Gastroesophageal sphincter (tissue), 4 donors: ENCODE measurements at regions not wholly inside any gene's neighbourhood (a gene's known extent, or its start where the extent isn't known, plus 50 kb on each side); places are given as distances from the start of the nearest gene placed in this dataset.
A peak's percentile ranks its signal among the peaks of the same experiment; 100 is the strongest.

Experiments used
- ATAC-seq: fragments of 150-250 bp; one replicate; pipeline ENCODE4 v1.9.1; 2016; ENCODE audit warnings: mild to moderate bottlenecking, moderate library complexity
- H3K27ac ChIP-seq, 4 donors: fragments of 200-600 bp; sonication (generic) in 3 of 4; 1 replicate in 3 of 4; 2 replicates in 1 of 4; pipeline ENCODE4 v1.5.1; 2016 to 2019
- H3K27me3 ChIP-seq: fragments of 200-600 bp; sonication (generic); one replicate; pipeline ENCODE4 v1.5.1; 2019
- H3K36me3 ChIP-seq, 2 donors: fragments of 200-600 bp; sonication (generic); one replicate each; pipeline ENCODE4 v1.5.1; 2019; ENCODE audit warnings: control low read depth in 1 of 2
- H3K4me1 ChIP-seq, 3 donors: fragments of 200-600 bp; sonication (generic); 1 replicate in 2 of 3; 2 replicates in 1 of 3; pipeline ENCODE4 v1.5.1; 2016 to 2019; ENCODE audit warnings: control low read depth in 2 of 3
- H3K4me3 ChIP-seq, 2 donors: fragments of 200-600 bp; sonication (generic); one replicate each; pipeline ENCODE4 v1.5.1; 2019; ENCODE audit warnings: mild to moderate bottlenecking in 1 of 2, moderate library complexity in 1 of 2
- H3K9me3 ChIP-seq, 3 donors: fragments of 200-600 bp; sonication (generic); one replicate each; pipeline ENCODE4 v1.5.1; 2017 to 2019; ENCODE audit warnings: control low read depth in 2 of 3
- CTCF ChIP-seq, 4 experiments: fragments of 200-600 bp in 2 of 4; fragments of 450-650 bp in 2 of 4; sonication (generic) in 1 of 4; IDR thresholded peaks; one replicate each; pipeline ENCODE4 v1.5.1; 2017 to 2019; ENCODE audit warnings: antibody characterized with exemption in 4 of 4, mild to moderate bottlenecking in 2 of 4, moderate library complexity in 2 of 4
- EP300 ChIP-seq: sonication (generic); formaldehyde crosslinking; IDR thresholded peaks from one replicate; pipeline ENCODE4 v1.6.1; 2017; ENCODE audit warnings: antibody characterized with exemption, mild to moderate bottlenecking
- POLR2A ChIP-seq, 2 donors: fragments of 450-650 bp; IDR thresholded peaks; one replicate each; pipeline ENCODE4 v1.6.1; 2017; ENCODE audit warnings: antibody characterized with exemption in 2 of 2, mild to moderate bottlenecking in 2 of 2, moderate library complexity in 1 of 2
- POLR2AphosphoS5 ChIP-seq: sonication (generic); formaldehyde crosslinking; IDR thresholded peaks from one replicate; pipeline ENCODE4 v1.6.1; 2017; ENCODE audit warnings: antibody characterized with exemption
- WGBS, 2 donors: methylation state at CpG; one replicate each; pipeline ENCODE4 v1.1.5; 2018; ENCODE audit warnings: low coverage in 1 of 2; 5-methylcytosine and 5-hydroxymethylcytosine counted together

GRCh38 chr1:66439031-66439740, 94.8 kb upstream of the SGIP1 start:
- Histone ChIP-seq H3K36me3 (no peaks in the 10 kb centered on the region), H3K27me3 (no peaks in the 10 kb centered on the region), H3K27ac (no peak overlapping the region), H3K9me3 (no peaks in the 10 kb centered on the region), H3K4me1 (no peaks in the 10 kb centered on the region), H3K4me3 (no peak overlapping the region)
- TF ChIP-seq POLR2A (IDR thresholded peaks at IDR 0.05) (no peak), EP300 (no peak), POLR2AphosphoS5 (no peak), CTCF (IDR thresholded peaks at IDR 0.05) (no peak)
- ATAC-seq, result no peak
- 66 to 67% methylated on average over 3 to 4 of the region's 4 CpGs for WGBS, 2 donors

DNA sequence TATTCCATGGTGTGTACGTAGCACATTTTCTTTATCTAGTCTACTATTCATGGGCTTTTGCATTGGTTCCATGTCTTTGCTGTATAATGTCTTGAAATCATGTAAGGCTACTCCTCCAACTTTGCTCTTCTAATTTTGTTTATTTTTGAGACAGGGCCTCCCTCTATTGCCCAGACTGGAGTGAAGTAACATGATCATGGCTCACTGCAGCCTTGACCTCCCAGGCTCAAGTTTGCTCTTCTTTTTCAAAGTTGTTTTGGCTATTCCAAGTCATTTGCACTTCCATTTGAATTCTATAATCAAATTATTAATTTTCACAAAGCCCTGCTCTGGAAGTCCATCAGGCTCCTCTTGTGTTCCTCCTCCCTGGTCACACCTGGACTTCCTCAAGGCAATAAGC, 90.2 kb upstream of the SGIP1 start:
- ATAC-seq, result no peak
- no peak overlapping the region for H3K27ac ChIP-seq
- TF ChIP-seq EP300, result no peak
- TF ChIP-seq CTCF (IDR thresholded peaks at IDR 0.05), result no peak
- no peak for TF ChIP-seq POLR2A (IDR thresholded peaks at IDR 0.05)
- no peak for TF ChIP-seq POLR2AphosphoS5
- H3K4me3 ChIP-seq, result no peak overlapping the region
- no peaks in the 10 kb centered on the region for H3K9me3 ChIP-seq
- 100% methylated on average over 1 of the region's 1 CpG for WGBS, 2 donors
- peaks cover 0 to 12% (median 0%) of the 10 kb centered on the region in 3 donors for H3K4me1 ChIP-seq
- H3K27me3 ChIP-seq, result no peaks in the 10 kb centered on the region
- H3K36me3 ChIP-seq, result no peaks in the 10 kb centered on the region

DNA sequence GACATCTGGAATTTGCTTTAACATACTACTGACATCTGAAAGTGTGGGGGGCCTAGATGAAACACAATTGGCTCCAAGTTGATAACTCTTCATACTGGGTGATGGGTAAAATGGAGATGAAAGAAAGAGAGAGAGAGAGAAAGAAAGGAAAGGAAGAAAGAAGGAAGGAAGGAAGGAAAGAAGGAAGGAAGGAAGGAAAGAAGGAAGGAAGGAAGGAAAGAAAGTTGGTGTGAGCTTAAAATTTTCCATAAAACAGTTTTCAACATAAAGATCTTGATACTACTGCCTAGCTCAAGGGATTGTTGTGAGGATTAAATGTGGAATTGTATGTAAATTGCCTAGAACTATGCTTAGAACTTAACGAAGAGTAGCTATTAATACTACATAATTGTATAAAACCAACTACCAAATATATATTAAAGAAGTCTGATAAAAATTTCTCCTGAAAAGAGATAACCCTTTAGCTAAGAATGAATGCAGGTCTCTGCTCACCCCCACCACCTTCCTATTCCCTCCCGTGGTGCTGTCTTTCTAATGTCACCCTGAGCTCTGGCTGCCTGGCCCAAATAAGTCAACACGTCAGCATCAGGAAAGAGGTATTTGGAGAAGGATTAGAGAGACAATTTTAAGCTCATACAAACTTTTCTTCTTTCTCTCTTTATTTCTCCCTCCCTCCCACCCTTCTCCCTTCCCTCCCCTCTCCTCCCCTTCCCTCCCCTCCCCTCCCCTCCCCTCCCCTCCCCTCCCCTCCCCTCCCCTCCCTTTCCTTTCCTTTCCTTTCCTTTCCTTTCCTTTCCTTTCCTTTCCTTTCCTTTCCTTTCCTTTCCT, 89.3 kb upstream of the SGIP1 start:
- Histone ChIP-seq H3K4me1 (peaks cover 0 to 20% (median 0%) of the 10 kb centered on the region in 3 donors), H3K9me3 (no peaks in the 10 kb centered on the region), H3K4me3 (no peak overlapping the region), H3K27me3 (no peaks in the 10 kb centered on the region), H3K36me3 (no peaks in the 10 kb centered on the region), H3K27ac (no peak overlapping the region)
- no peak for TF ChIP-seq CTCF (IDR thresholded peaks at IDR 0.05)
- no peak for TF ChIP-seq POLR2AphosphoS5
- no peak for TF ChIP-seq EP300
- TF ChIP-seq POLR2A (IDR thresholded peaks at IDR 0.05), result no peak
- WGBS, 2 donors, result 51 to 62% methylated on average over 3 of the region's 3 CpGs
- no peak for ATAC-seq

- H3K27ac ChIP-seq, result peak overlapping the region in 2 of 4 donors; percentile 33 to 49
- no peaks in the 10 kb centered on the region for H3K27me3 ChIP-seq
- H3K9me3 ChIP-seq, result no peaks in the 10 kb centered on the region
- WGBS, 2 donors, result 71 to 74% methylated on average over 3 to 5 of the region's 5 CpGs
- peaks cover 0 to 30% (median 5%) of the 10 kb centered on the region in 3 donors for H3K4me1 ChIP-seq
- no peak overlapping the region for H3K4me3 ChIP-seq
- H3K36me3 ChIP-seq, result no peaks in the 10 kb centered on the region
- ATAC-seq, result no peak
- no peak for TF ChIP-seq POLR2A (IDR thresholded peaks at IDR 0.05)
- TF ChIP-seq CTCF (IDR thresholded peaks at IDR 0.05), result peak in 1 of 4 experiments; percentile 5
Observed at GRCh38 chr1:66445492-66446181, 88.3 kb upstream of the SGIP1 start.
